ENCODE measurements at regions not wholly inside any gene's neighbourhood (a gene's known extent, or its start where the extent isn't known, plus 50 kb on each side); places are given as distances from the start of the nearest gene placed in this dataset.

GRCh38 chr2:226169751-226170581, 629.7 kb downstream of the IRS1 start:
- TF ChIP-seq CTCF (conservative IDR thresholded peaks at IDR 0.05; ENCODE audit: low read depth, low read length): no peak
- TF ChIP-seq EZH2 (IDR thresholded peaks at IDR 0.05; ENCODE audit: borderline replicate concordance, low read depth, low read length, poor library complexity, severe bottlenecking): no peak

Measured in A673 (cell line).